Liver (tissue), 8 donors: ENCODE measurements at regions not wholly inside any gene's neighbourhood (a gene's known extent, or its start where the extent isn't known, plus 50 kb on each side); places are given as distances from the start of the nearest gene placed in this dataset.

ENCODE experiments used
- DNase-seq: peaks from one replicate; pipeline ENCODE4 v3.0.0-alpha.2; 2017; ENCODE audit warnings: low spot score
- H3K27ac ChIP-seq, 2 donors: one replicate each; pipeline ENCODE4 v1.7.0; 2013; ENCODE audit warnings: inconsistent platforms in 2 of 2, low read length in 2 of 2, control low read depth in 1 of 2, low read depth in 1 of 2, mild to moderate bottlenecking in 1 of 2
- H3K27me3 ChIP-seq, 4 donors: one replicate each; pipeline versions ENCODE4 v1.6.1 to v1.7.0; 2013; ENCODE audit warnings: low read length in 3 of 4, inconsistent platforms in 1 of 4, mild to moderate bottlenecking in 1 of 4, moderate library complexity in 1 of 4; ENCODE audit not compliant: control insufficient read depth in 4 of 4, insufficient read depth in 4 of 4
- H3K36me3 ChIP-seq, 4 donors: one replicate each; pipeline versions ENCODE4 v1.6.1 to v1.7.0; 2013; ENCODE audit warnings: low read length in 3 of 4, mild to moderate bottlenecking in 3 of 4, low read depth in 1 of 4, moderate library complexity in 1 of 4; ENCODE audit not compliant: control insufficient read depth in 4 of 4, insufficient read depth in 3 of 4
- H3K4me1 ChIP-seq, 4 donors: one replicate each; pipeline versions ENCODE4 v1.6.1 to v1.7.0; 2013; ENCODE audit warnings: low read length in 3 of 4, mild to moderate bottlenecking in 3 of 4, moderate library complexity in 1 of 4; ENCODE audit not compliant: control insufficient read depth in 4 of 4, insufficient read depth in 4 of 4
- H3K4me3 ChIP-seq, 3 donors: one replicate each; pipeline versions ENCODE4 v1.6.1 to v1.7.0; 2013; ENCODE audit warnings: low read length in 3 of 3, control low read depth in 1 of 3, low read depth in 1 of 3, mild to moderate bottlenecking in 1 of 3
- H3K9ac ChIP-seq, 2 donors: one replicate each; pipeline ENCODE4 v1.7.0; 2013; ENCODE audit warnings: low read length in 2 of 2, mild to moderate bottlenecking in 2 of 2, moderate library complexity in 2 of 2, control low read depth in 1 of 2, low read depth in 1 of 2
- H3K9me3 ChIP-seq, 4 donors: one replicate each; pipeline versions ENCODE4 v1.6.1 to v1.7.0; 2013; ENCODE audit warnings: low read length in 3 of 4; ENCODE audit not compliant: control insufficient read depth in 4 of 4
- EGR1 ChIP-seq, 2 donors: IDR thresholded peaks; 2 replicates each; pipeline ENCODE4 v1.6.1; 2016 to 2018; ENCODE audit warnings: antibody characterized with exemption in 2 of 2, low read depth in 2 of 2
- FOXA1 ChIP-seq: IDR thresholded peaks from 2 replicates; pipeline ENCODE4 v1.6.1; 2016; ENCODE audit warnings: antibody characterized with exemption
- FOXA2 ChIP-seq: IDR thresholded peaks from 2 replicates; pipeline ENCODE4 v1.6.1; 2016; ENCODE audit warnings: antibody characterized with exemption
- GABPA ChIP-seq, 2 donors: IDR thresholded peaks in 1 of 2; conservative IDR thresholded peaks in 1 of 2; 2 replicates each; pipeline ENCODE4 v1.6.1; 2016; ENCODE audit warnings: antibody characterized with exemption in 2 of 2, mild to moderate bottlenecking in 1 of 2, moderate library complexity in 1 of 2
- HNF4G ChIP-seq: IDR thresholded peaks from 2 replicates; pipeline ENCODE4 v1.6.1; 2016; ENCODE audit warnings: antibody characterized with exemption
- JUND ChIP-seq, 2 donors: IDR thresholded peaks; 2 replicates each; pipeline ENCODE4 v1.6.1; 2016; ENCODE audit warnings: antibody characterized with exemption in 2 of 2
- NR2F2 ChIP-seq: IDR thresholded peaks from 2 replicates; pipeline ENCODE4 v1.6.1; 2016; ENCODE audit warnings: antibody characterized with exemption
- RAD21 ChIP-seq, 2 donors: IDR thresholded peaks; 2 replicates each; pipeline ENCODE4 v1.6.1; 2016; ENCODE audit warnings: antibody characterized with exemption in 2 of 2, mild to moderate bottlenecking in 2 of 2
- RXRA ChIP-seq, 2 donors: IDR thresholded peaks; 2 replicates each; pipeline ENCODE4 v1.6.1; 2017 to 2018; ENCODE audit warnings: antibody characterized with exemption in 2 of 2, mild to moderate bottlenecking in 1 of 2
- SP1 ChIP-seq: IDR thresholded peaks from 2 replicates; pipeline ENCODE4 v1.6.1; 2018; ENCODE audit warnings: antibody characterized with exemption, mild to moderate bottlenecking
- TAF1 ChIP-seq: conservative IDR thresholded peaks from 2 replicates; pipeline ENCODE4 v1.6.1; 2016; ENCODE audit warnings: antibody characterized with exemption, mild to moderate bottlenecking
- YY1 ChIP-seq: IDR thresholded peaks from 2 replicates; pipeline ENCODE4 v1.6.1; 2016; ENCODE audit warnings: antibody characterized with exemption, mild to moderate bottlenecking
- WGBS: extraction: QIAGEN DNeasy Blood & Tissue Kit; methylation state at CpG from one replicate; pipeline ENCODE4 v1.1.7; 2013; 5-methylcytosine and 5-hydroxymethylcytosine counted together
- TF ChIP-seq, protein P1 (sequence below): IDR thresholded peaks from 2 replicates; pipeline ENCODE4 v1.6.1; 2016; ENCODE audit warnings: antibody characterized with exemption
- TF ChIP-seq, protein P2 (sequence below): fragments of 150-350 bp; IDR thresholded peaks from 2 replicates; pipeline ENCODE4 v1.5.1; 2017; ENCODE audit warnings: improper control_type of control experiment, low read depth, low read length; ENCODE audit not compliant: missing input control
- TF ChIP-seq, protein P3 (sequence below): IDR thresholded peaks from 2 replicates; pipeline ENCODE4 v1.6.1; 2016; ENCODE audit warnings: antibody characterized with exemption
- donor health status: healthy.
- donor health status: healthy.
- donor health status: healthy.
- donor health status: healthy.
- donor health status: healthy.

DNA sequence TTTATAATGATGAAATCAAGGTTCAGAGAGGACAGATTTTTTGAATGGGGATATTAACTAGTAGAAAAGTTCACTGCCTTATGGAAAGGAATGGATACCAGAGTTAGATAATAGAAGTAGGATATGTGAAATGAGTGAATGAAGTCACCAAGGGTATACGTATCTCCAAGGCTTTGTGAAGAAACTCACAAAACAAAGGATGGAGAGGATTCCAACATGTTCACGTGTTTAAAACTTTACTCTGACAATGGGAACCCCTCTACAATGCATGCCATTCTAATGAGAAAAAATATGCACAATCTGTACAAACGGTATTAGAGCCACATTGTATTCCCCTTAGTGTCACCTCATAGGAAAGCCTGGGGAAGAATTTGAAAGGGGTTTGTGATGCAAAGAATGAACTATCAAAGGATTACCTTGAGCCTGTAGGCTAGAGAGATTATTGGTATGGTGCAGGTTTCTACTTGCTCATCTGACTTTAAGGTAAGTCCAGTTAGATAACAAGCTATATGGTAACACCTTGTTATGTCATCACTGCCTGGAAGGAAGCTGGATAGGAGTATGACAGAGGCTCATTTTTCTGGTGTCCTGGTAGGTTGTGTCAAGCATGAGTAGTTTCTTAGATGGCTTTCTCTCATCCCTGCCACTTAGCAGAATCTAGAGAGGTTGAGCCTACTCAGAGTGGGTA, 250.3 kb upstream of the SEMA6A start (continued):
- no peak for TF ChIP-seq HNF4G
- no peak for TF ChIP-seq RXRA (IDR thresholded peaks at IDR 0.05)
- TF ChIP-seq, protein P1, sequence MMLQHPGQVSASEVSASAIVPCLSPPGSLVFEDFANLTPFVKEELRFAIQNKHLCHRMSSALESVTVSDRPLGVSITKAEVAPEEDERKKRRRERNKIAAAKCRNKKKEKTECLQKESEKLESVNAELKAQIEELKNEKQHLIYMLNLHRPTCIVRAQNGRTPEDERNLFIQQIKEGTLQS: no peak
- no peak for TF ChIP-seq TAF1
- no peak for TF ChIP-seq NR2F2
- TF ChIP-seq YY1: no peak
- no peak for TF ChIP-seq EGR1 (IDR thresholded peaks at IDR 0.05; ENCODE audit: low read depth in 2 of 2)
- TF ChIP-seq FOXA1: no peak
- TF ChIP-seq FOXA2: no peak

DNA sequence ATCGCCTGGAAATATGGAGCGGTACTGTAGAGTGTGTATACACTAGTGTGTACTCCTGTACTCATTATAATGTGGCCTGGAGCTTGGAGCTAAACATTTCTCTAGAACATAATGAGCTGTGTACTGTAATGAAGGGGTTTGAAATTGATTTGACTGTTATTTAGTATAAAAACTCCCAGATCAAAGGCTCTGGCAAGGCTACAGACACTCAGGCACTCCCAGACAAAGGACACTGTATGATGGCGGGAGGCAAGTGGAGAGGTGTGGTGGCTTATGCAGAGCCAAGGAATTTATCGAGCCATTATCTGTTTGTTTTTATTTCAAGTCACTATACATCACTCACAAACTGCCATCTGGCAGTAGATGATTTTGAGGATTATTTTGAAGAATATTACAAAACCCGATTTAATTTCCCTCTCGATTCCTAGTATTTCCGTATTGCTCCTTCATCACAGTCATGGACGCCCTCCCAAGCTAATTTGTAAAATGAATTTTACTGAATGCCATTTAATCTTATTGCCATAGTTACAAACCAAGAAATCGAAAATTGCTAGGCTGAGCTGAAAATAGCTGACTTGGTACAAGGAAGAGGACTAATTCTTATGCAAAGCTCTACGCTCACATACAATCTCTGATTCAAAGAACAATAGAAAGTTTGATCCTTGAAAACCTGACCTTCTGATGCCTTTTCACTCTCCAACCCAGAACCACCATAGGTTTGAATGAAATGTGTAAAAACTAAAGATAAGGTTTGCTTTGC, 240.2 kb upstream of the SEMA6A start:
- no peaks in the 10 kb centered on the region for H3K27me3 ChIP-seq
- H3K9ac ChIP-seq: no peak overlapping the region
- no peaks in the 10 kb centered on the region for H3K36me3 ChIP-seq
- 86% methylated on average over 10 of the region's 10 CpGs for WGBS
- DNase-seq: no peak
- H3K4me3 ChIP-seq: no peak overlapping the region
- H3K4me1 ChIP-seq: no peaks in the 10 kb centered on the region
- H3K27ac ChIP-seq: no peak overlapping the region
- TF ChIP-seq RXRA (IDR thresholded peaks at IDR 0.05) (no peak), JUND (IDR thresholded peaks at IDR 0.05) (no peak), SP1 (no peak), NR2F2 (no peak), EGR1 (IDR thresholded peaks at IDR 0.05; ENCODE audit: low read depth in 2 of 2) (no peak), FOXA2 (no peak), FOXA1 (no peak)
- TF ChIP-seq, protein P2, sequence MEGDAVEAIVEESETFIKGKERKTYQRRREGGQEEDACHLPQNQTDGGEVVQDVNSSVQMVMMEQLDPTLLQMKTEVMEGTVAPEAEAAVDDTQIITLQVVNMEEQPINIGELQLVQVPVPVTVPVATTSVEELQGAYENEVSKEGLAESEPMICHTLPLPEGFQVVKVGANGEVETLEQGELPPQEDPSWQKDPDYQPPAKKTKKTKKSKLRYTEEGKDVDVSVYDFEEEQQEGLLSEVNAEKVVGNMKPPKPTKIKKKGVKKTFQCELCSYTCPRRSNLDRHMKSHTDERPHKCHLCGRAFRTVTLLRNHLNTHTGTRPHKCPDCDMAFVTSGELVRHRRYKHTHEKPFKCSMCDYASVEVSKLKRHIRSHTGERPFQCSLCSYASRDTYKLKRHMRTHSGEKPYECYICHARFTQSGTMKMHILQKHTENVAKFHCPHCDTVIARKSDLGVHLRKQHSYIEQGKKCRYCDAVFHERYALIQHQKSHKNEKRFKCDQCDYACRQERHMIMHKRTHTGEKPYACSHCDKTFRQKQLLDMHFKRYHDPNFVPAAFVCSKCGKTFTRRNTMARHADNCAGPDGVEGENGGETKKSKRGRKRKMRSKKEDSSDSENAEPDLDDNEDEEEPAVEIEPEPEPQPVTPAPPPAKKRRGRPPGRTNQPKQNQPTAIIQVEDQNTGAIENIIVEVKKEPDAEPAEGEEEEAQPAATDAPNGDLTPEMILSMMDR: no peak
- peaks cover 0 to 4% (median 0%) of the 10 kb centered on the region in 4 donors for H3K9me3 ChIP-seq

DNA sequence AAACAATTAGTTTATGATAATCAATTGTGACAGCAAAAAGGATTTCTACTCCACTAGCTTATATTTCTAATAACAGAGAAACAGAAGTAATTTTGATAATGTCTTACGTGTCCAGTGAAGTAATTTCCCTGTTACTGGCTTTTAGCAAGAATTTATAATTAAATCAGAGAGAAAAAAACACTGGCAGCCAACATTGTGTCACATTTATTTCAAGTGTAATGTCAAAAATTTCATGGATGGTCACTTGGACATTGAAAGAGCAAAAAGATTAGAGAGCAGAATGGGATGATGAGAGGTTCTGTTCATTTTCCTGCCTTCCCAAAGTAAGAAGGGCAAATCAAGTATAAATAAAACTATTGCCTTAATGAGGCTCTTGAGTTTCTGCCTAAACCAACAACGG, 239.3 kb upstream of the SEMA6A start:
- Histone ChIP-seq H3K27me3 (no peaks in the 10 kb centered on the region), H3K36me3 (no peaks in the 10 kb centered on the region), H3K9ac (no peak overlapping the region), H3K4me1 (no peaks in the 10 kb centered on the region), H3K4me3 (no peak overlapping the region), H3K27ac (no peak overlapping the region), H3K9me3 (peaks cover 0 to 4% (median 0%) of the 10 kb centered on the region in 4 donors)
- 88% methylated on average over 2 of the region's 2 CpGs for WGBS
- TF ChIP-seq FOXA2 (no peak), FOXA1 (no peak), YY1 (no peak), JUND (IDR thresholded peaks at IDR 0.05) (no peak), RAD21 (IDR thresholded peaks at IDR 0.05) (no peak), RXRA (IDR thresholded peaks at IDR 0.05) (no peak), GABPA (IDR thresholded peaks at IDR 0.05 in 1 of 2, conservative IDR thresholded peaks at IDR 0.05 in 1 of 2) (no peak), EGR1 (IDR thresholded peaks at IDR 0.05; ENCODE audit: low read depth in 2 of 2) (no peak)
- TF ChIP-seq, protein P1: no peak
- TF ChIP-seq, protein P3, sequence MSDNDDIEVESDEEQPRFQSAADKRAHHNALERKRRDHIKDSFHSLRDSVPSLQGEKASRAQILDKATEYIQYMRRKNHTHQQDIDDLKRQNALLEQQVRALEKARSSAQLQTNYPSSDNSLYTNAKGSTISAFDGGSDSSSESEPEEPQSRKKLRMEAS: no peak
- DNase-seq: no peak
